SK-N-SH treated with all-trans-retinoic acid at 6 μM for 48 hours (cell line): ENCODE measurements at regions not wholly inside any gene's neighbourhood (a gene's known extent, or its start where the extent isn't known, plus 50 kb on each side); places are given as distances from the start of the nearest gene placed in this dataset.

Source experiments
- ATAC-seq: fragments of 200-7000 bp; cut with Tn5 transposase; 3 replicates; pipeline ENCODE4 v1.9.1; 2020; ENCODE audit warnings: mild to moderate bottlenecking, moderate library complexity
- ARNTL ChIP-seq: fragments of 450-650 bp; formaldehyde crosslinking; IDR thresholded peaks from 2 replicates; pipeline ENCODE4 v1.5.0; 2020; ENCODE audit warnings: low read depth, mild to moderate bottlenecking, moderate library complexity, borderline replicate concordance
- BACH2 ChIP-seq: fragments of 250-450 bp; sonication (Bioruptor Pico); IDR thresholded peaks from 2 replicates; pipeline ENCODE4 v1.9.0; 2021; ENCODE audit warnings: mild to moderate bottlenecking, borderline replicate concordance
- CSRNP3 ChIP-seq: fragments of 250-450 bp; sonication (Bioruptor Pico); IDR thresholded peaks from 2 replicates; pipeline ENCODE4 v1.5.1; 2021; ENCODE audit warnings: mild to moderate bottlenecking, moderate library complexity
- ESRRG ChIP-seq: fragments of 250-450 bp; sonication (Bioruptor Pico); IDR thresholded peaks from 2 replicates; pipeline ENCODE4 v1.6.1; 2021; ENCODE audit warnings: mild to moderate bottlenecking
- GLIS3 ChIP-seq: fragments of 250-450 bp; sonication (Bioruptor Pico); IDR thresholded peaks from 2 replicates; pipeline ENCODE4 v1.5.0; 2020; ENCODE audit warnings: mild to moderate bottlenecking, moderate library complexity
- ISL1 ChIP-seq: fragments of 250-450 bp; sonication (Bioruptor Pico); IDR thresholded peaks from 2 replicates; pipeline ENCODE4 v2.1.2; 2022; ENCODE audit warnings: mild to moderate bottlenecking, moderate library complexity
- OSR1 ChIP-seq: fragments of 250-450 bp; sonication (Bioruptor Pico); IDR thresholded peaks from 2 replicates; pipeline ENCODE4 v1.8.0; 2022; ENCODE audit warnings: moderate library complexity, mild to moderate bottlenecking, inconsistent platforms
- PATZ1 ChIP-seq: fragments of 250-450 bp; sonication (Bioruptor Pico); IDR thresholded peaks from 2 replicates; pipeline ENCODE4 v1.8.0; 2020; ENCODE audit warnings: mild to moderate bottlenecking, moderate library complexity, borderline replicate concordance
- POU6F1 ChIP-seq: fragments of 250-450 bp; sonication (Bioruptor Pico); IDR thresholded peaks from 2 replicates; pipeline ENCODE4 v1.8.0; 2021; ENCODE audit warnings: low read depth, mild to moderate bottlenecking, moderate library complexity, borderline replicate concordance
- PPARA ChIP-seq: fragments of 250-450 bp; sonication (Bioruptor Pico); IDR thresholded peaks from 2 replicates; pipeline ENCODE4 v1.5.0; 2020; ENCODE audit warnings: mild to moderate bottlenecking, borderline replicate concordance
- RARB ChIP-seq: fragments of 250-450 bp; sonication (Bioruptor Pico); IDR thresholded peaks from 2 replicates; pipeline ENCODE4 v1.8.0; 2021; ENCODE audit warnings: mild to moderate bottlenecking, moderate library complexity
- SNAI2 ChIP-seq: fragments of 250-450 bp; sonication (Bioruptor Pico); IDR thresholded peaks from 2 replicates; pipeline ENCODE4 v1.5.0; 2020; ENCODE audit warnings: mild to moderate bottlenecking, moderate library complexity
- TOX ChIP-seq: fragments of 250-450 bp; sonication (Bioruptor Pico); IDR thresholded peaks from 2 replicates; pipeline ENCODE4 v1.8.0; 2021; ENCODE audit warnings: mild to moderate bottlenecking, moderate library complexity, borderline replicate concordance
- ZC3H10 ChIP-seq: fragments of 250-450 bp; sonication (Bioruptor Pico); IDR thresholded peaks from 2 replicates; pipeline ENCODE4 v1.5.1; 2021; ENCODE audit warnings: mild to moderate bottlenecking, moderate library complexity
- ZFP3 ChIP-seq: fragments of 250-450 bp; sonication (Bioruptor Pico); IDR thresholded peaks from 2 replicates; pipeline ENCODE4 v1.5.0; 2020; ENCODE audit warnings: mild to moderate bottlenecking, moderate library complexity
- ZFP30 ChIP-seq: fragments of 450-650 bp; formaldehyde crosslinking; IDR thresholded peaks from 2 replicates; pipeline ENCODE4 v1.5.0; 2022; ENCODE audit warnings: mild to moderate bottlenecking, moderate library complexity
- ZNF565 ChIP-seq: fragments of 450-650 bp; formaldehyde crosslinking; conservative IDR thresholded peaks from 2 replicates; pipeline ENCODE4 v1.5.0; 2020; ENCODE audit warnings: low read depth, mild to moderate bottlenecking, moderate library complexity
- ZNF70 ChIP-seq: fragments of 450-650 bp; formaldehyde crosslinking; IDR thresholded peaks from 2 replicates; pipeline ENCODE4 v1.5.0; 2020; ENCODE audit warnings: mild to moderate bottlenecking, moderate library complexity
- ZNF8 ChIP-seq: fragments of 450-650 bp; formaldehyde crosslinking; IDR thresholded peaks from 2 replicates; pipeline ENCODE4 v1.5.0; 2020; ENCODE audit warnings: mild to moderate bottlenecking, moderate library complexity

- TF ChIP-seq ZNF8 (CRISPR knock-in tag) (no peak), RARB (CRISPR knock-in tag) (no peak), ISL1 (CRISPR knock-in tag) (no peak), ZNF565 (CRISPR knock-in tag) (no peak), BACH2 (no peak), ZC3H10 (no peak), SNAI2 (CRISPR knock-in tag) (no peak), ZFP30 (CRISPR knock-in tag) (no peak), GLIS3 (CRISPR knock-in tag) (no peak)
Observed at GRCh38 chr9:103361906-103362305, 366.8 kb downstream of the CYLC2 start (continued).

GRCh38 chr9:103362986-103363385 lies 367.9 kb downstream of the CYLC2 start:
- TF ChIP-seq TOX (CRISPR knock-in tag) (no peak), SNAI2 (CRISPR knock-in tag) (no peak), CSRNP3 (CRISPR knock-in tag) (no peak), POU6F1 (CRISPR knock-in tag) (no peak)
- TF ChIP-seq, all 23 proteins: peak for 0
- ATAC-seq = no peak

- peak; percentile 81 for ATAC-seq
- TF ChIP-seq GLIS3 (CRISPR knock-in tag) (no peak), ARNTL (CRISPR knock-in tag) (no peak), PATZ1 (CRISPR knock-in tag) (no peak), ZNF70 (CRISPR knock-in tag) (no peak), ZNF8 (CRISPR knock-in tag) (no peak), ESRRG (CRISPR knock-in tag) (no peak), CSRNP3 (CRISPR knock-in tag) (no peak), SNAI2 (CRISPR knock-in tag) (no peak), ZNF565 (CRISPR knock-in tag) (no peak), POU6F1 (CRISPR knock-in tag) (no peak), PPARA (CRISPR knock-in tag) (no peak)
- TF ChIP-seq, all 23 proteins: peak for 0
Observed at GRCh38 chr9:103364753-103365152, 369.6 kb downstream of the CYLC2 start.

GRCh38 chr9:103371152-103371551 lies 376.0 kb downstream of the CYLC2 start:
- ATAC-seq = no peak
- no peak for TF ChIP-seq ZFP3
- no peak for TF ChIP-seq RARB (CRISPR knock-in tag)
- no peak for TF ChIP-seq ZC3H10
- no peak for TF ChIP-seq SNAI2 (CRISPR knock-in tag)
- TF ChIP-seq ZFP30 (CRISPR knock-in tag) = no peak
- no peak for TF ChIP-seq ARNTL (CRISPR knock-in tag)
- TF ChIP-seq OSR1 = no peak
- no peak for TF ChIP-seq ZNF70 (CRISPR knock-in tag)
- TF ChIP-seq POU6F1 (CRISPR knock-in tag) = no peak
- TF ChIP-seq GLIS3 (CRISPR knock-in tag) = no peak
- no peak for TF ChIP-seq ZNF565 (CRISPR knock-in tag)
- TF ChIP-seq TOX (CRISPR knock-in tag) = no peak
- TF ChIP-seq CSRNP3 (CRISPR knock-in tag) = no peak
- no peak for TF ChIP-seq ZNF8 (CRISPR knock-in tag)
